ENCODE measurements at regions not wholly inside any gene's neighbourhood (a gene's known extent, or its start where the extent isn't known, plus 50 kb on each side); places are given as distances from the start of the nearest gene placed in this dataset.

DNA sequence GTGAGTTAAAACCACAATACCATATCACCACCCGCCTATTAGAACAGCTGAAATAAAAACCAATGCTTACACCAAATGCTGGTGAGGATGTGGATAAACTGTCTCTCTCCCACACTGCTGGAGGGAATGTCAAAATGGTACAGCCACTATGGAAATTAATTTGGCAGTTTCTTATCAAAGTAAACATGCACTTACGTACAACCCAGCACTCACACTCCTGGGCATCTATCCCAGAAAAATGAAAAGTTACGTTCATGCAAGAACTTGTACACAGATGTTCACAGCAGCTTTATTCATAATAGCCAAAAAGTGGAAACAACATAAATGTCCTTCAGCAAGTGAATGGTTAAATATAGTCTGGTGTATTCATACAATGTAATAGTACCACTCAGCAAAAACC, 173.2 kb upstream of the MYOCD start:
- TF ChIP-seq ELF4 (IDR thresholded peaks at IDR 0.05): no peak
- TF ChIP-seq SUZ12 (IDR thresholded peaks at IDR 0.05): no peak
- no peak for TF ChIP-seq TARDBP (IDR thresholded peaks at IDR 0.05)
- no peak for TF ChIP-seq SP1 (IDR thresholded peaks at IDR 0.05)
- TF ChIP-seq NFRKB (IDR thresholded peaks at IDR 0.05): no peak
- TF ChIP-seq FOXK2 (IDR thresholded peaks at IDR 0.05): no peak
- no peak for TF ChIP-seq CTBP1 (IDR thresholded peaks at IDR 0.05; ENCODE audit: borderline replicate concordance)
- no peak for TF ChIP-seq ZNF384 (IDR thresholded peaks at IDR 0.05)
- no peak for TF ChIP-seq FOXM1 (IDR thresholded peaks at IDR 0.05; ENCODE audit: borderline replicate concordance)
